Activated naive CD4-positive, alpha-beta T cell treated with anti-CD3 and anti-CD28 coated beads, Interleukin-2, amount 50 U/mL, for 24 hours (primary cell): ENCODE measurements at regions not wholly inside any gene's neighbourhood (a gene's known extent, or its start where the extent isn't known, plus 50 kb on each side); places are given as distances from the start of the nearest gene placed in this dataset.

ENCODE experiments used
- H3K27ac Mint-ChIP-seq: one replicate; pipeline ENCODE4 v1.8.0; 2021; ENCODE audit warnings: mild to moderate bottlenecking, mixed read lengths
- H3K27me3 Mint-ChIP-seq: one replicate; pipeline ENCODE4 v1.8.0; 2021; ENCODE audit warnings: mixed read lengths
- H3K36me3 Mint-ChIP-seq: one replicate; pipeline ENCODE4 v1.8.0; 2021; ENCODE audit warnings: mixed read lengths
- H3K4me1 Mint-ChIP-seq: one replicate; pipeline ENCODE4 v1.8.0; 2021; ENCODE audit warnings: mixed read lengths
- H3K4me3 Mint-ChIP-seq: one replicate; pipeline ENCODE4 v1.8.0; 2021; ENCODE audit warnings: mild to moderate bottlenecking, mixed read lengths
- H3K9me3 Mint-ChIP-seq: one replicate; pipeline ENCODE4 v1.8.0; 2021; ENCODE audit warnings: mixed read lengths

DNA sequence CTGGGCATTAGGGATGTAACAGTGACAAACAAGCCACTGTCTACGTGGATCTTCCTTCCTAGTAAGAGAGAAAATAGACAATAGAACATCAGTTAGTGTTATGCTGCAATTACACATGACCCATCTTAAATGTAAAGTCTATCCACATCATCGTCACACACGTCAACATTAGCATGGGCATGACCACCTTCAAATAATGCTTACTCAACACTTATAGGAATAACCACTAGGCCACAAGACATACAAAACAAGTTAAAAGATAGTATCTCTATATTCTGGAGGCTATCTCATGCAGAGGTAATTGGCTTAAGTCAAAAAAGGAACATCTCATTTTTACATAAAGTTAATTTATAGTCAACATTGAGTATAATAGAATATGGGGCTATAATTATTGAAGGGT is 156.5 kb downstream of the MOXD1 start:
- Mint-ChIP-seq H3K4me3 (no peak overlapping the region), H3K4me1 (no peaks in the 10 kb centered on the region), H3K27me3 (peaks cover 9% of the 10 kb centered on the region), H3K9me3 (no peaks in the 10 kb centered on the region), H3K27ac (no peak overlapping the region), H3K36me3 (no peaks in the 10 kb centered on the region)

DNA sequence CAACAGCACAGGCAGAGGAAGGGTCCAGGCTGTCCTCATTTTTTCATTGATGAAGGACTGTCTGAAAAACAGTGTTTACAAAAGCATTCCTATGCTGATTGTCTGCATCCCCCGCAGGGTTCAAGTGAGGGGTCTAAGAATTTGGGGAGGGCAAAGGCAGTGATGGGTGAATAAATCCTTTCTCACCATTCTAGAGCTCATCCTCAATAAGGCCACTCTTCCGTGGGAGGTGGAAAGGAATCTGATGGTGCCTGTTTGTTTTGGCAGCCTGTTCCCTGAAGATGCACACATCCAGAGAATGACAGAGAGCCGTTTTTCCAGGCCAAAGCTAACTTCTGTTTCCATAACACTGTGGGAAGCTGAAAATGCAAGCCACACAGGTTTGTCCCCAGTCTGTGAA is 164.5 kb downstream of the MOXD1 start:
- Mint-ChIP-seq H3K4me1 (no peaks in the 10 kb centered on the region), H3K27ac (no peak overlapping the region), H3K4me3 (no peak overlapping the region)

DNA sequence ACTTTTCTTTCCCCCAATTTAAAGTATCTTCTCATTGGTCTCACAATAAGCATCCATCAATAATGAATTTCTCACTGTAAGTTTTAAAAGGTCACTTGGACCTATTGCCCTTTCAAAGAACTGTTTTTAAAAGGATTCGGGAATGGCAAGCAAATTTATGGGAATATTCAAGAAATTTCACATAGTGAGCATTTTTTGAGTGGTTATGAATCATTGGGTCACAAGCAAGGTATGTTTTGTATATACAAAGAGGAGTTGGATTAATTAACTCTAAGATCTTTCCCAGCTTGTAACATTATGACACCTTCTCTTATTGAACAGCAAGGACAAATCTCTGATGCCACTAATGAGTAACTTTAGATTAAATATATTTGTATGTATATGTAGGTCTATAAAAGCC is 165.0 kb downstream of the MOXD1 start:
- Mint-ChIP-seq H3K27me3 (peaks cover 10% of the 10 kb centered on the region), H3K36me3 (no peaks in the 10 kb centered on the region), H3K4me3 (no peak overlapping the region), H3K9me3 (no peaks in the 10 kb centered on the region), H3K27ac (no peak overlapping the region), H3K4me1 (no peaks in the 10 kb centered on the region)

More for the DNA sequence above, 164.5 kb downstream of the MOXD1 start:
- H3K36me3 Mint-ChIP-seq: no peaks in the 10 kb centered on the region
- H3K9me3 Mint-ChIP-seq: no peaks in the 10 kb centered on the region
- peaks cover 8% of the 10 kb centered on the region for H3K27me3 Mint-ChIP-seq

DNA sequence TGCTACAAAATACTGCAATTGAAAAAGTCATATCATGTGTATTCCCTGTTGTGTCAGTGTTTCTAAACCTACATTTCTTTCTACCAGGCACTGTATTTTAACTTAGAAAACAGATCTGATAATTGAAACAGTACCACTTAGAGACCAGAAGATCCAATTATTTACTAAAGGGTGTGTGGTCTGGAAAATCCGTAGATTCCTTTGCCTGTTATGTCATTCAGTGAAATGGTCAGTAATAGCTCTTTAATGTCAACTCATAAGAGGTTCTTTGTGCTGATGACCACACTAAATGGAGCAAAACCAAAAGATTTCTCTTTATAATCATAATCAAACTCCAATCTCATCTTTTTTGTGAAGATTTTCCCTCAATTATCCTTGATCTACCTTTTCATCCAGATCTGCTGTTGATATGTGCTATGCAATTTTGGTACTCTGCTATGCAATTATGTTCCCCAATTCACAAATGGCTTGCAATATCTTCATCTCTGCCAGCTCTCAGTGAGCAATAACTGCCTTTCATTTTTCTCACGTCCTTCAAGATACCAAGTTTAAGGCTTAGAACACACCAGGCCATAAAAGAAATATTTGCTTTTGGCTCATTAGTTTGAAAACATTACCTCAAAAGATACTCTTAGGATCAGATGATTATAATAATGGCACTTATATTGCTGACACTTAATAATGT is 165.5 kb downstream of the MOXD1 start:
- H3K4me3 Mint-ChIP-seq: no peak overlapping the region
- peaks cover 11% of the 10 kb centered on the region for H3K27me3 Mint-ChIP-seq
- H3K36me3 Mint-ChIP-seq: no peaks in the 10 kb centered on the region
- no peaks in the 10 kb centered on the region for H3K4me1 Mint-ChIP-seq
- no peak overlapping the region for H3K27ac Mint-ChIP-seq
- no peaks in the 10 kb centered on the region for H3K9me3 Mint-ChIP-seq

DNA sequence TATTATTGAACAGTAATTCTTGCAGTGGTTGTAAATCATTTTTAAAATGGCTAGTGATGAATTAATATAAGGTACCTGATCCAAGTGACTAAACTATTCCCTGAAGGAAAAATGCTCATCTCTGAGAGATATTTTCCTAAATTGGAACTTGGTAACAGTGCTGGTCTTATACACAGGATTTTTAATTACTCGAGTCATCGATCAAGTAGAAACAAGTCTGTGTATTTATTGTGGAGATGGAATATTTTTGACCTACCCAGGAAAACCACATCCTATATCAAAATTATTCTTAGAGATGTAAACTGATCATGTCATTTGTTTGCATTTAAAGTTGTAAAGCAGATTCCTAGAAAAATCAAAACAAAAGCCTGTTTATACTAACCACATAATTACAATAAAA is 166.9 kb downstream of the MOXD1 start:
- H3K9me3 Mint-ChIP-seq: no peaks in the 10 kb centered on the region
- no peaks in the 10 kb centered on the region for H3K36me3 Mint-ChIP-seq
- no peaks in the 10 kb centered on the region for H3K4me1 Mint-ChIP-seq
- no peak overlapping the region for H3K4me3 Mint-ChIP-seq
- H3K27ac Mint-ChIP-seq: no peak overlapping the region
- peaks cover 11% of the 10 kb centered on the region for H3K27me3 Mint-ChIP-seq

DNA sequence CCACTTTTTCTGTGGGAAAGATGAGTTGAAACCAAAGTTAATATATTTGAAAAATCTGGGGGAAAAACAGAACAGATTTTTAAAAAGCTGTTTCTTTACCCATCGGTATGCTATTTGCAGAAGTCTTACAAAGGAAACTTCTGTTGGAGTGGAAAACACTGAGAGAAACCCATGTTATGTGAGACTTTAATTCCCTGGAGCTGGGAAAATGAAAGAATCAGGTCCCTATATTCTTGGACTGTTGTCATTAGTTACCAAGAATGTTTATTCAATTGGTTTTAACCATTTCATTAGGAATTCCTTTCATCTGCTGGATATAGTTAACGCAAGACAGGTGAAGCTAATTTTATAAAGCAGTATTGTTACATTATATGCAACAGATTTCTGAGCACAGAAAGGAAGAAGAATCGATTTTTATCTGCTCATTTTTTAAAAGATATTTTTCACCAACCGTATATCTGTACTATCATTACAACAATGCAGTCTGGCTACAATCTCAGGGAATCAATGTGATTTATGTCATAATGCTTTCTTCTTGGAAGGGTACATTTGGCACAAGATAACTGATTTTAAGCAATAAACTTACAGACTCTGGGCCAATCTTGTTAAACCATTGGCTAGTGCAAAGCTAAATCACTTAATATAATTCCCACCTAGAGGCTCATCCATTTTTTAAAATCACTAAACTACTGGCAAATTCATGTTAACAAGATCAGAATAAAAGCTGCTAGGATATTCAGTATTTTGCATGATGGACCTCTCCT is 170.0 kb downstream of the MOXD1 start:
- Mint-ChIP-seq H3K9me3 (no peaks in the 10 kb centered on the region), H3K36me3 (no peaks in the 10 kb centered on the region), H3K27me3 (peaks cover 11% of the 10 kb centered on the region), H3K4me3 (no peak overlapping the region), H3K4me1 (no peaks in the 10 kb centered on the region), H3K27ac (no peak overlapping the region)

DNA sequence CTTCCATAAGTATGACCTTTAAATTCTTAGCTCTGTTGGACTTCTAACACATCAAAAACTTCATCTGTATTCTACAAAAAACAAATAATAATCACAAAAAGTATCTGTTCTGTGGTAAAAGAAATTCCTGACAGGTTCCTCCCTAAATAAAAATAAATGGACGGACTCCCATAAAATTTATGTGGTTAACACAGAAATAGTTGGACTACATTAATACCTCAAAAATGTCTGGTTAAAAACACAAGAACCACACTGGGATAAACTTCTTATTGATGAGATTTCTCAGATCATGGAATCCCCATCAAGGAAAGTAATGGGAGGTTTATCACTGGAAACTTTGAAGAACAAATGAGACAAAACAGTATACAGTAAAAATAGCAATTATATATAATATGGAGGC is 172.4 kb downstream of the MOXD1 start:
- Mint-ChIP-seq H3K27ac (no peak overlapping the region), H3K36me3 (no peaks in the 10 kb centered on the region), H3K27me3 (peaks cover 4% of the 10 kb centered on the region), H3K4me1 (no peaks in the 10 kb centered on the region), H3K9me3 (no peaks in the 10 kb centered on the region), H3K4me3 (no peak overlapping the region)

DNA sequence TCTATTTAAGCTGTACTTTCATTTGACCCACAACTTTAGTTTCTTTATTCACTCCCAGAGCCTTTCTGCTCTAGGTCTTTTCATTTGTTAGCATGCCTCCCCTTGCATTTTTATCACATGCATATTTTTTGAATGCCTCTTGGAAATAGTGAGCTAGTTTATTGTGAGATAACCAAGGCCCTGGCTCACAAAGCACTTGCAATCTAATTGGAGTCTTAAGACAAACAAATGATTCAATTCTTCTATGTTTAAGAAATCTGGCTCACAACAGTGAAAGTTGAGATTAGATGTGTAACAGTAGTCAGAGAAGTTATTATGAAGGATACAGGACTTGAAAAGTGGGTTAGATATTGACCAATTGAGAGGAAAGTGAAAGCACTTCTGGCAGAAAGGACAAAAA is 173.4 kb downstream of the MOXD1 start:
- H3K4me1 Mint-ChIP-seq: no peaks in the 10 kb centered on the region

DNA sequence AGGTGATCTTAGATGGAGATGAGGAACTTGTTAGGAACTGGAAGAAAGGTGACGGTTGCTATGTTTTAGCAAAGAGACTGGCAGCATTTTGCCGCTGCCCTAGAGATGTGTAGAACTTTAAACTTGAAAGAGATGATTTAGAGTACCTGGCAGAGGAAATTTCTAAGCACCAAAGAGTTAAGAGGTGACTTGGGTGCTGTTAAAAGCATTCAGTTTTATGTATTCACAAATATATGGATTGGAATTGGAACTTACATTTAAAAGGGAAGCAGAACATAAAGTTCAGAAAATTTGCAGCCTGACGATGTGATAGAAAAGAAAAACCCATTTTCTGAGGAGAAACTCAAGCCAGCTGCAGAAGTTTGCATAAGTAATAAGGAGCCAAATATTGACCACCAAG is 176.3 kb downstream of the MOXD1 start:
- Mint-ChIP-seq H3K4me3 (no peak overlapping the region), H3K27me3 (peaks cover 3% of the 10 kb centered on the region), H3K27ac (no peak overlapping the region), H3K9me3 (no peaks in the 10 kb centered on the region), H3K4me1 (no peaks in the 10 kb centered on the region), H3K36me3 (no peaks in the 10 kb centered on the region)

More for the DNA sequence above, 173.4 kb downstream of the MOXD1 start:
- Mint-ChIP-seq H3K27ac (no peak overlapping the region), H3K27me3 (peaks cover 4% of the 10 kb centered on the region), H3K36me3 (no peaks in the 10 kb centered on the region), H3K4me3 (no peak overlapping the region), H3K9me3 (no peaks in the 10 kb centered on the region)

DNA sequence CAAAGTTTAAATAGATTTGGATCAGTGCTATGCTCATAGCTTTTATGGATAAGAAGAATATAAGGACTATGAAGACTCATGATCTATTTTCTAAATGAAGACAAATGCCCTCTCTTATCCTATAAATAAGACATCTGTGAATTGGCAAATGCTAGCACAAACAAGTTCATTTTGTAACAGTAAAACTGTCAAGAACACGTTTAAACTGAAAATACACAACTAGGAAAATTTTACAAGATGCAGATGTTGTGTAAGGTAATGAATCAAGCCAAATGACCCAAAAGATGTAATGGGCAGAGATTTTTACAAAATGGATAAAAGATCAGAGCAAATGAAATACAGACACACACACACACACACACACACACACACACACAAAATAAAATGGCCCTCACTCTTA is 180.5 kb downstream of the MOXD1 start:
- Mint-ChIP-seq H3K36me3 (no peaks in the 10 kb centered on the region), H3K9me3 (no peaks in the 10 kb centered on the region), H3K27ac (no peak overlapping the region), H3K4me3 (no peak overlapping the region), H3K27me3 (peaks cover 6% of the 10 kb centered on the region), H3K4me1 (no peaks in the 10 kb centered on the region)

DNA sequence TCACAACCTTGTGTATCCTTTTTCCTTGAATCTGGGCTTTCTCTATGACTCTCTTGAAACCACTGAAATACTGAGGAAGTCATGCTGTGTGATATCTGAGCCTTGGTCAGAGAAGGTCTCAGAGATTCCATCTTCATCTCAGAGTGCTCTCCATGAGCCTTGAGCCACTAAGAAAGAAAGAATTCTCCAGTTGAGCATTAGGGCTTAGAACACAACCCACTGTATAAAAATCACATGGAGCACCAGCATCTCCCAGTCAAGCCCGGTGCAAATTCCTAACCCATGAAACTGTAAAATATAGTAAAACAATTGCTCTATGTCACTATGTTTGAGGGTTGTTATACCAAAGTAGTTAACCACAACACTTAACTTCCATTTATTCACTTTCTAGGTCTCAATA is 181.4 kb downstream of the MOXD1 start:
- Mint-ChIP-seq H3K4me1 (no peaks in the 10 kb centered on the region), H3K9me3 (no peaks in the 10 kb centered on the region), H3K27me3 (peaks cover 6% of the 10 kb centered on the region), H3K36me3 (no peaks in the 10 kb centered on the region), H3K4me3 (no peak overlapping the region), H3K27ac (no peak overlapping the region)

DNA sequence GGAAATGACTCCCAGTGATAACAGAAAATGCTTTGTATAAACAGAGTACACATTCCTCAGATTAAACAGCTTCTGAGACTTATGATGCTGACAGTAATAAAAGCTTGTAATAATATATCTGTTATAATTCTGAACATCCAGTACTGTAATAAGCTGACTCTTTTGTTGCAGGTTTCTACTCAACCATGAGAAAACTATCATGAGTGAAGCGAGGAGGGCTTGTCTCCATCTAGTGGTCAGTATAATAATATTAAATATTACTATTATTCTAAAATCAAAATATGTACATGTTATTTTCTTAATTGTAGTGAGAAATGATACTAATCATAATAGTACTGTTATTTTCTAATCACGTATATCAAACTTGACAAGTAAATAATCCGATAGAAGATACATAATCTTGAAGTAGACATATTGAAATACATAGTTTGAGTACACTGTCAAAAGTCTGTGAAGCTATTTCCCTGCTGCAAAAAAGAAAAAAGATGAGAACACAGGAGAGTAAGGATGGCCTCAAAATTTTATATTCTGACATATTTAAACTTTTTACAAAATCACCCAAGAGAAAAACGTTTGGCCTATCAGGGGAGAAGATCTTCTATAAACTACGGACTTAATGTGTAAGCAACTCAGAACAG is 183.1 kb downstream of the MOXD1 start:
- H3K4me1 Mint-ChIP-seq: no peaks in the 10 kb centered on the region
- H3K27ac Mint-ChIP-seq: no peak overlapping the region
- H3K27me3 Mint-ChIP-seq: peaks cover 6% of the 10 kb centered on the region
- H3K9me3 Mint-ChIP-seq: no peaks in the 10 kb centered on the region
- H3K36me3 Mint-ChIP-seq: no peaks in the 10 kb centered on the region
- H3K4me3 Mint-ChIP-seq: no peak overlapping the region

DNA sequence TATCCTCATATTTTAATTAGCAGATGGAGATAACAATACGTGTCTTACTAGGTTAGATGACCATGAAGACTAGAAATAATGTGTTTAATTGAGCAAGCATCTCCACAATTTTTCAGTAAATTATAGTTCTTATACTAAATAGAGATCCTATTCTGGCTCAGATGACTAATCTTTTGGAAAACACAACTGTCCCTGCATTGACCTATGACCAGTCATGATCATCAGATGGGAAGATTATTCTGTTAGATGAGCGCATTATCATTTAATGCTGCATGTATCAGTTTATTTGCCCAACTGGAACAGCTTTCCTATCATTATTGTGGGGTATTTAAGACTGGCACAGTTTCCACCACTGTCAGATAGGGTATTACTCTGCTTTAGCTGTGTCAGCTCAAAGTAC is 185.5 kb downstream of the MOXD1 start:
- no peaks in the 10 kb centered on the region for H3K36me3 Mint-ChIP-seq
- H3K27me3 Mint-ChIP-seq: peaks cover 6% of the 10 kb centered on the region
- no peaks in the 10 kb centered on the region for H3K4me1 Mint-ChIP-seq
- no peak overlapping the region for H3K4me3 Mint-ChIP-seq
- H3K27ac Mint-ChIP-seq: no peak overlapping the region
- no peaks in the 10 kb centered on the region for H3K9me3 Mint-ChIP-seq

DNA sequence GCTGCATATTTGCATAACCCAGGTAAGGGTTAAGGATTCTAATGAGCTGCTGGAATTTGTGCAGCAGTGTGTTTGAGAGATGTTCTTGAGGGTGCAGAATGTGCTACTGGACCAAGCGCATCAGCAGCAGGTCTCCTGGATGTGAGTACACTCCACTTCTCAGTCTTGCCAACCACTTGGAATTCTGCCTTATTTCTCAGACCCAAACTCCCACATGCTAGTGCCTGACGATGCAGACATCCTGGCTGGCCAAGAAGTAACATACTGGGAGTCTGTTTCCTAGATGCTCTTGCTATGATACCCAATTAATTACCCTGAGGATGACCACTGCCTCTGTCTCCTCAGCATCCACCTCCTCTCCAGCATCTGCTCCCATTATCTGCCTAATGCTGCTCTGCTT is 186.6 kb downstream of the MOXD1 start:
- Mint-ChIP-seq H3K4me1 (no peaks in the 10 kb centered on the region), H3K27me3 (peaks cover 3% of the 10 kb centered on the region), H3K27ac (no peak overlapping the region), H3K36me3 (no peaks in the 10 kb centered on the region), H3K9me3 (no peaks in the 10 kb centered on the region), H3K4me3 (no peak overlapping the region)

DNA sequence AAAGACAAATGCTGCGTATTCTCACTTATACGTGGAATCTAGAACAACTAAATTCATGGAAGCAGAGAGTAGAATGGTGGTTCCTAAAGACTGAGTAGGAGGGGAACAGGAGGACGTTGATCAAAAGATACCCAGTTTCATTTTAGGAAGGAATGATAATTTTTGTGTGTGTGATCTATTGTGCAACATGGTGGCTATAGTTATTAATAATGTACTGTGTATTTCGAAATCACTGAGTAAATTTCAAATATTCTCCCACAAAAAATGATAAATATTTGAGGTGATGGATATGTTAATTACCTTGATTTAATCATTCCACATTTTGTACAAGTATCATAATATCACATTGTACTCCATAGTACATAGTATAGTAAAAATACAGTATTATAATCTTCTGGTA is 187.5 kb downstream of the MOXD1 start:
- Mint-ChIP-seq H3K9me3 (no peaks in the 10 kb centered on the region), H3K27ac (no peak overlapping the region), H3K4me1 (no peaks in the 10 kb centered on the region)

DNA sequence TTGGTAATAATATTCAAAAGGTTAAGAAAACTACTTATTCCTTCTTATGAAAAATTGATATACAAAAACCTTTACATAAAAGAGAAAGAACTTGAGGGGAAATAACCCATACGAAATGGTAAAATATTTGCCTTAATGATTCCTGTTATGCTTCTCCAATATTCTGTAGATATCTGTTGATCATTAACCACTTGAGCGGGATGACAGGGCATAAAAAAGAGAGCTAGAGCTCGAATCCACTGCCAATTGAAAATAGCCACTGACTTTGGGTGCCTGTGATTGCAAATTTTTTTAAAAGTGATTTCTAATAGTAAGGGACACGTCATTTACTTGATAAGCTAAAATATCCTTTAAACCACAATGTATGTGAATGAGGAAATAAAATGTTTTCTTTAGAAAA is 188.1 kb downstream of the MOXD1 start:
- no peaks in the 10 kb centered on the region for H3K9me3 Mint-ChIP-seq
- no peak overlapping the region for H3K27ac Mint-ChIP-seq
- no peaks in the 10 kb centered on the region for H3K27me3 Mint-ChIP-seq
- no peak overlapping the region for H3K4me3 Mint-ChIP-seq
- no peaks in the 10 kb centered on the region for H3K4me1 Mint-ChIP-seq
- H3K36me3 Mint-ChIP-seq: no peaks in the 10 kb centered on the region

More for the DNA sequence above, 187.5 kb downstream of the MOXD1 start:
- no peak overlapping the region for H3K4me3 Mint-ChIP-seq
- H3K27me3 Mint-ChIP-seq: peaks cover 2% of the 10 kb centered on the region
- no peaks in the 10 kb centered on the region for H3K36me3 Mint-ChIP-seq
